ENCODE measurements at regions not wholly inside any gene's neighbourhood (a gene's known extent, or its start where the extent isn't known, plus 50 kb on each side); places are given as distances from the start of the nearest gene placed in this dataset.
"Not testable (repeated sequence)": the region's sequence is repeated elsewhere in the genome, so short reads cannot be mapped to it uniquely, and the experiment has no call there.

- DNase-seq = no peak
Observed at GRCh38 chr4:144799486-144799885, 153.5 kb downstream of the HHIP start.

- DNase-seq = no peak
Observed at GRCh38 chr4:144801731-144802130, 155.8 kb downstream of the HHIP start.

- no peak for DNase-seq
Observed at GRCh38 chr4:144808034-144808433, 162.1 kb downstream of the HHIP start.

GRCh38 chr4:144809056-144809640 is 163.2 kb downstream of the HHIP start:
- DNase-seq = no peak

GRCh38 chr4:144816668-144817067 is 170.7 kb downstream of the HHIP start:
- DNase-seq = no peak

GRCh38 chr4:144817081-144817480 is 171.1 kb downstream of the HHIP start:
- DNase-seq = no peak

GRCh38 chr4:144818136-144818535 is 172.2 kb downstream of the HHIP start:
- DNase-seq = no peak

GRCh38 chr4:144819591-144819990 is 173.6 kb downstream of the HHIP start:
- DNase-seq = no peak

GRCh38 chr4:144820011-144820727 is 174.2 kb downstream of the HHIP start:
- peak; percentile 26 to 85 (median 71) for DNase-seq

GRCh38 chr4:144820728-144821085 is 174.8 kb downstream of the HHIP start:
- peak; percentile 42 to 86 (median 56) for DNase-seq

GRCh38 chr4:144831971-144832370 is 186.0 kb downstream of the HHIP start:
- no peak for DNase-seq

GRCh38 chr4:144845411-144845810 is 199.5 kb downstream of the HHIP start:
- no peak for DNase-seq

- no peak for DNase-seq
Observed at GRCh38 chr4:144851948-144852347, 206.0 kb downstream of the HHIP start.

- DNase-seq = no peak
Observed at GRCh38 chr4:144861471-144861870, 215.5 kb downstream of the HHIP start.

GRCh38 chr4:144862210-144862609 is 216.3 kb downstream of the HHIP start:
- DNase-seq = no peak

GRCh38 chr4:144864891-144865290 is 218.9 kb downstream of the HHIP start:
- not testable (repeated sequence) for DNase-seq

- no peak for DNase-seq
Observed at GRCh38 chr4:144868309-144868708, 222.4 kb downstream of the HHIP start.

GRCh38 chr4:144872508-144873225 is 225.3 kb downstream of the ANAPC10 start:
- DNase-seq = peak in 2 of 3 donors; percentile 30 to 70

GRCh38 chr4:144873226-144873990 is 224.6 kb downstream of the ANAPC10 start:
- peak in 2 of 3 donors; percentile 27 to 68 for DNase-seq

GRCh38 chr4:144894573-144894972 is 203.4 kb downstream of the ANAPC10 start:
- no peak for DNase-seq

- no peak for DNase-seq
Observed at GRCh38 chr4:144899393-144899792, 198.6 kb downstream of the ANAPC10 start.

GRCh38 chr4:144901141-144901540 is 196.9 kb downstream of the ANAPC10 start:
- no peak for DNase-seq

All from muscle of back (tissue), 3 donors.